ENCODE measurements at regions not wholly inside any gene's neighbourhood (a gene's known extent, or its start where the extent isn't known, plus 50 kb on each side); places are given as distances from the start of the nearest gene placed in this dataset.

- H3K36me3 Mint-ChIP-seq (ENCODE audit: unreplicated experiment): peaks cover 2% of the 10 kb centered on the region
- no peak for TF ChIP-seq CTCF (IDR thresholded peaks at IDR 0.05)
- H3K27ac Mint-ChIP-seq (ENCODE audit: unreplicated experiment): no peak overlapping the region
- no peak for DNase-seq (ENCODE audit: extremely low spot score, unreplicated experiment)
- H3K4me3 Mint-ChIP-seq (ENCODE audit: unreplicated experiment): no peak overlapping the region
- peaks cover 25% of the 10 kb centered on the region for H3K4me1 Mint-ChIP-seq (ENCODE audit: unreplicated experiment)
- no peaks in the 10 kb centered on the region for H3K27me3 Mint-ChIP-seq (ENCODE audit: unreplicated experiment)
- H3K9me3 Mint-ChIP-seq (ENCODE audit: unreplicated experiment): peaks cover 5% of the 10 kb centered on the region
Measured at GRCh38 chr3:89946884-89947283, 839.5 kb downstream of the EPHA3 start.

- Mint-ChIP-seq H3K36me3 (ENCODE audit: unreplicated experiment) (no peaks in the 10 kb centered on the region), H3K4me3 (ENCODE audit: unreplicated experiment) (no peak overlapping the region), H3K27ac (ENCODE audit: unreplicated experiment) (no peak overlapping the region), H3K27me3 (ENCODE audit: unreplicated experiment) (no peaks in the 10 kb centered on the region), H3K9me3 (ENCODE audit: unreplicated experiment) (no peaks in the 10 kb centered on the region), H3K4me1 (ENCODE audit: unreplicated experiment) (peaks cover 30% of the 10 kb centered on the region)
- TF ChIP-seq CTCF (IDR thresholded peaks at IDR 0.05): no peak
- DNase-seq (ENCODE audit: extremely low spot score, unreplicated experiment): no peak
Measured at GRCh38 chr3:89947337-89947954, 840.0 kb downstream of the EPHA3 start.

GRCh38 chr3:89948008-89948407 is 840.6 kb downstream of the EPHA3 start:
- no peak for TF ChIP-seq CTCF (IDR thresholded peaks at IDR 0.05)
- Mint-ChIP-seq H3K9me3 (ENCODE audit: unreplicated experiment) (no peaks in the 10 kb centered on the region), H3K27me3 (ENCODE audit: unreplicated experiment) (no peaks in the 10 kb centered on the region), H3K36me3 (ENCODE audit: unreplicated experiment) (no peaks in the 10 kb centered on the region), H3K27ac (ENCODE audit: unreplicated experiment) (no peak overlapping the region), H3K4me1 (ENCODE audit: unreplicated experiment) (peaks cover 32% of the 10 kb centered on the region), H3K4me3 (ENCODE audit: unreplicated experiment) (no peak overlapping the region)
- DNase-seq (ENCODE audit: extremely low spot score, unreplicated experiment): no peak

- Mint-ChIP-seq H3K27me3 (ENCODE audit: unreplicated experiment) (no peaks in the 10 kb centered on the region), H3K27ac (ENCODE audit: unreplicated experiment) (no peak overlapping the region), H3K4me1 (ENCODE audit: unreplicated experiment) (peaks cover 54% of the 10 kb centered on the region), H3K9me3 (ENCODE audit: unreplicated experiment) (no peaks in the 10 kb centered on the region), H3K4me3 (ENCODE audit: unreplicated experiment) (no peak overlapping the region), H3K36me3 (ENCODE audit: unreplicated experiment) (no peaks in the 10 kb centered on the region)
- DNase-seq (ENCODE audit: extremely low spot score, unreplicated experiment): no peak
- no peak for TF ChIP-seq CTCF (IDR thresholded peaks at IDR 0.05)
Measured at GRCh38 chr3:89950772-89951171, 843.4 kb downstream of the EPHA3 start.

- no peak for TF ChIP-seq CTCF (IDR thresholded peaks at IDR 0.05)
- Mint-ChIP-seq H3K36me3 (ENCODE audit: unreplicated experiment) (no peaks in the 10 kb centered on the region), H3K9me3 (ENCODE audit: unreplicated experiment) (peaks cover 4% of the 10 kb centered on the region), H3K27ac (ENCODE audit: unreplicated experiment) (no peak overlapping the region), H3K27me3 (ENCODE audit: unreplicated experiment) (no peaks in the 10 kb centered on the region), H3K4me1 (ENCODE audit: unreplicated experiment) (peaks cover 65% of the 10 kb centered on the region), H3K4me3 (ENCODE audit: unreplicated experiment) (no peak overlapping the region)
- no peak for DNase-seq (ENCODE audit: extremely low spot score, unreplicated experiment)
Measured at GRCh38 chr3:89954137-89954536, 846.7 kb downstream of the EPHA3 start.
